ENCODE measurements at regions not wholly inside any gene's neighbourhood (a gene's known extent, or its start where the extent isn't known, plus 50 kb on each side); places are given as distances from the start of the nearest gene placed in this dataset.

- no peak for TF ChIP-seq CTCF (IDR thresholded peaks at IDR 0.05)
- no peak for TF ChIP-seq POLR2AphosphoS5 (IDR thresholded peaks at IDR 0.05)
- no peak for TF ChIP-seq POLR2A (IDR thresholded peaks at IDR 0.05)
- TF ChIP-seq EP300 (IDR thresholded peaks at IDR 0.05): no peak
Observed at GRCh38 chr2:105541189-105542050, 142.6 kb upstream of the FHL2 start.

All from gastroesophageal sphincter (tissue), 3 donors.